AG10803 (cell line): ENCODE measurements at regions not wholly inside any gene's neighbourhood (a gene's known extent, or its start where the extent isn't known, plus 50 kb on each side); places are given as distances from the start of the nearest gene placed in this dataset.

Experiments
- DNase-seq: peaks from one replicate; pipeline ENCODE4 v3.0.0; 2010; ENCODE audit warnings: low read depth
- H3K4me3 ChIP-seq: 2 replicates; pipeline ENCODE4 v1.5.1; 2011; ENCODE audit warnings: mild to moderate bottlenecking, low read length, control low read depth
- TF ChIP-seq, protein P1 (sequence below): conservative IDR thresholded peaks from 2 replicates; pipeline ENCODE4 v1.5.1; 2011; ENCODE audit warnings: mild to moderate bottlenecking, low read length, control low read depth, inconsistent platforms

DNA sequence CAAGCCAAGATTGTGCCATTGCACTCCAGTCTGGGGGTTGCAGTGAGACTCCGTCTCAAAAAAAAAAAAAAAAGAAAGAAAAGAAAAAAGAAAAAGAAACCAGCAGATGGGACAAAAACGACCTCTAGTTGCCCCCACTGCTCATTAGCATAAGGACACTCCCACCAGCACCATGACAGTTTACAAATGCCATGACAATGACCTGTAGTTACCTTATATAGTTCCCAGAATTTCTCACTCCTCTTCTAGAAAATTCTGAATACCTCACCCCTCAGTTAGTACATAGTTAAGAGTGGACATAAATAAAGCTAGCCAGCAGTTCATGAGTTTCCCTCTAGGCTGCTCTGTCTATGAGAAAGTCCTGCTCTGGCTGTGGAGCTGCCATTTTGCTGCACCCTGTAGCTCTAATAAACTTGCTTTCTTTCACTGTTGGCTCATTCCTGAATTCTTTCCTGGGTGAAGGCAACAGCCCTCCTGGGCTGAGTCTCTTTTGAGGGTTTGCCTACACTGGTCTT, 276.8 kb upstream of the AKR1E2 start:
- H3K4me3 ChIP-seq: no peak overlapping the region
- TF ChIP-seq, protein P1, sequence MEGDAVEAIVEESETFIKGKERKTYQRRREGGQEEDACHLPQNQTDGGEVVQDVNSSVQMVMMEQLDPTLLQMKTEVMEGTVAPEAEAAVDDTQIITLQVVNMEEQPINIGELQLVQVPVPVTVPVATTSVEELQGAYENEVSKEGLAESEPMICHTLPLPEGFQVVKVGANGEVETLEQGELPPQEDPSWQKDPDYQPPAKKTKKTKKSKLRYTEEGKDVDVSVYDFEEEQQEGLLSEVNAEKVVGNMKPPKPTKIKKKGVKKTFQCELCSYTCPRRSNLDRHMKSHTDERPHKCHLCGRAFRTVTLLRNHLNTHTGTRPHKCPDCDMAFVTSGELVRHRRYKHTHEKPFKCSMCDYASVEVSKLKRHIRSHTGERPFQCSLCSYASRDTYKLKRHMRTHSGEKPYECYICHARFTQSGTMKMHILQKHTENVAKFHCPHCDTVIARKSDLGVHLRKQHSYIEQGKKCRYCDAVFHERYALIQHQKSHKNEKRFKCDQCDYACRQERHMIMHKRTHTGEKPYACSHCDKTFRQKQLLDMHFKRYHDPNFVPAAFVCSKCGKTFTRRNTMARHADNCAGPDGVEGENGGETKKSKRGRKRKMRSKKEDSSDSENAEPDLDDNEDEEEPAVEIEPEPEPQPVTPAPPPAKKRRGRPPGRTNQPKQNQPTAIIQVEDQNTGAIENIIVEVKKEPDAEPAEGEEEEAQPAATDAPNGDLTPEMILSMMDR: no peak
- no peak for DNase-seq

DNA sequence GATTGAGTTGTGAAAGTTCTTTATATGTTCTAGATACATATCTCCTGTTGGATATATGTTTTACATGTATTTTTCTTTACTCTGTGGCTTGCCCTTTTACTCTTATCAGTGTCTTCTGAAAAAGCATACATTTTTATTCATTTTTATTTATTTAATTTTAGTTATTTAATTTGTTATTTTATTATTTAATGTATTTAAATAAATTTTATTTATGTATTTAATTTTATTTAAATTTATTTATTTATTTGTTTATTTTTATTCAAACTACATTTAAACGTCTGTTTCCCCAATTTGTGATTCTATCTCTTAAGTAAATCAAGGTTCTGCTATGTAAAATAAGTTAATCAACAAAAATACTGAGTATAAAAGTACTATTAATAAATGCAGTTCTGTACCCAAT, 279.1 kb upstream of the AKR1E2 start:
- no peak overlapping the region for H3K4me3 ChIP-seq
- TF ChIP-seq, protein P1: no peak
- no peak for DNase-seq

DNA sequence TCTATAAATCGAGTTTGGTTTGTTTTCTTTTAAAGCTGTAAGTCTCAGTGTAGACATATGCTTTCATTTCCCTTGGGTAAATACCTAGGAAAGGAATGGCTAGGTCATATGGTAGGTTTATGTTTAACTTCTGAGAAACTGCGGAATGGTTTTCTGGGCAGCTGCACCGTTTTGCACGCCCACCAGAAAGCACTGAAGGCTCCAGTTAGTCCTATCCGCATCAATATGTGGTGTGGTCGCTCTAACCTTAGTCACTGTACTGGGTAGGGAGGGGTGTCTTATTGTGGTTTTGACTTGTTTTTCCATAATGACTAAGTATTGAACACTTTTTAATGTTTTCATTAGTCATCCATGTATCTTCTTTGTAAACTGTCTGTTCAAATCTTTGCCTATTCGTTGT, 279.5 kb upstream of the AKR1E2 start:
- peak; percentile 25 for DNase-seq
- TF ChIP-seq, protein P1: no peak
- H3K4me3 ChIP-seq: no peak overlapping the region

DNA sequence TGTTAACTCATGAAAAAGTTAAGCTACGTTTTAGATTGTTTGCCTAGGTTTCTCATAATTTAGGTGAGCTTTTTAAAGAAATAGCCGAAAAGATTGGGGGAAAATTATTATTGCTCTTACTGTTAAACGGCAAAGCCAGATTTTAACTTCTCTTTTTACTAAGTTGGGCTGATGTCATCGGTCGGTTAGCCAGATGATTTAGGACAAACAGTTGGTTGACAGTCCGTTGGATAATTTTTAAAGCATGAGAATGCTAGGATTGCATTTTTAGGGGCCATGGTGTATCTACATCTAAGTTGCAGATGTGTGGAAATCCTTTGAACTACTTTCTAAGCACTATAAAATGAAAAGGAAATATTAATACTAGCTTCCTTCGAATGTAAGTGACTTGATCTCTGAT, 280.9 kb upstream of the AKR1E2 start:
- peak overlapping the region; percentile 6; the same call in 1 of the 2 replicates for H3K4me3 ChIP-seq
- DNase-seq: peak; percentile 67
- TF ChIP-seq, protein P1: no peak

DNA sequence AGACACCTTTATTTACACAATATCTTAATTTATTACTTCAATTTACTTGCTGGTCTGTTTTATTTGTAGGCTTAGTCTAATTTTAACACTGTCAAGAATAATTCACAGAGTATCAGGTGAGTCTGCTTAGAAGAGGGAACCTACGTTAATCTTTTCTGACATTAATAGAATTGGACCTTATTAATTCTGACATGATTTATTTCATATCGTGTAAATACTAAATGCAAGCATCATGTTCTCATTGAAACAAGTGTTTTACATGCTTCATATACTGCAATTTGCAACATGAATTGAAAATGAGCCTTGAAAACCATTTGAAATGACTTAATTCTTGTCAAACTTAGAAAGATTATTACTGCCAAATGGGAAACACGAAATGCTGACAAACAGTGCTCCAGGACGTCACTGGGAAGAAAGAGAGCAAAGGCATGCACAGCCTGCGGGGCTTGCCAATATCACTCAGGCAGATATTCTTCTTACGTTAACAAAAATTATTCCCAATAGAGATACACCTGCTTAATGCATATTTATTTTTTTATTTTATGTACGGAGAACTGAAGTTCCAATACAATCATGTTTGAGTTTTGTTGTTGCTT, 282.0 kb upstream of the AKR1E2 start:
- H3K4me3 ChIP-seq: no peak overlapping the region
- DNase-seq: peak; percentile 49

DNA sequence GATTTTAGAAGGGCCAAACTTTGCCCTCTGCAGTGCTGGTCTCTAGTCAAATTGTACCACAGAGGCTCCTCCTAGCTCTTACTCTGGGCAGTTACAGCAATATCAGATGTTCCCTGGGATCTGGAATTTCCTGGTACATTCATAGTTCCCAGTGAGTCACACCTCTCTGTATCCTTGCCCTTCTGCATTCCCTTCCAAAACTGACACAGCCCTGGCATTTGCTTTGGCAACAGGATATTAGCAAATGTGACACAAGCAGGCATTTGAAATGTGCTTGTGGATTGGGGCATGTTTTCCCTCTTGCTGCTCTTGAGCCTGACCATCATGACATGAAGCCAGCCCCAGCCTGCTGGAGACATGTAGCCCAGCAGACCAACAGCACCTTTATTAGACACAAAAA, 284.7 kb upstream of the AKR1E2 start:
- TF ChIP-seq, protein P1: peak; percentile 54
- H3K4me3 ChIP-seq: no peak overlapping the region
- DNase-seq: peak; percentile 98

More for the DNA sequence above, 282.0 kb upstream of the AKR1E2 start:
- TF ChIP-seq, protein P1: no peak

DNA sequence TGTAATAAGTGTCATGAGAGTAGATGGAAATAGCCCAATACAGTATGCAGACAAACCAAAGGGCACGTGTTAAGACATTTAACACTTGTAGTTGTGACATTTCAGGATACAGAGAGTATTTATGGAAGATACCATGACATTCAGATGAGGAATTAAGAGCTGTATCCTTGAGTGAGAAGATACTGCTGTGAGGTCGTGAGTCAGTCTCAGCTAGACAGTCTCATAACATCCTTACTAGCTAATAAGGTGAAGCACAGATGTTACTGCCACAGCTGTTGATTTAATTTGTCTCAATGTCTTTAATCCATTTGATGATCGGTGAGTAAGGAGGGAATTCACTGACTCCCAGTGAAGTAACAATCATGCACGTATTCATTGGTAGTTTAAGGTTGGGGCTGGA, 288.0 kb upstream of the AKR1E2 start:
- H3K4me3 ChIP-seq: no peak overlapping the region
- TF ChIP-seq, protein P1: no peak
- no peak for DNase-seq
